ACHN (cell line): ENCODE measurements at regions not wholly inside any gene's neighbourhood (a gene's known extent, or its start where the extent isn't known, plus 50 kb on each side); places are given as distances from the start of the nearest gene placed in this dataset.

Source experiments
- DNase-seq: peaks from one replicate; pipeline ENCODE4 v3.0.0-alpha.2; 2015
- in situ Hi-C: cut with HindIII; loops from 2 replicates; pipeline ENCODE4 v1.10.0; 2017; ENCODE audit warnings: low sequenced_read_pairs, low pct_ligation_motif_present, low pct_unique_long_range_greater_than_20kb

DNA sequence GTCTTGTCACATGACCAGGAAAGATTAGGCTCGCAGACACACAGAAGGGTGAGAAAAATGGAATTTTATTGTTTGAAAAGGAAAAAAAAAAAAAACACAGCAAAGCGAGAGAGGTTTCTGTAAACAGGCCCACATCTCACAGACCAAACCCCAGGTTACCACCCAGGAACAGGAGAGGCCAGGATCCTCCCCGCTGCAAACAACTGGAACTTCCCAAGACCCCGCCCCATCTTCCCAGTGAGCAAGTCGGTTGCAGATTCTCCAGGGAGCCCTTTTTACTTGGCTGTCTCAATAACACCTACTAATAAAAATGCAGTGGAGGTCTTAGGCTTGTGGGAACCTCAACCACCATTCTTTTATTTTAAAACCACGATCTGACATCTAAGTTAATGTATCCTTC lies 84.7 kb upstream of the ETS2 start:
- DNase-seq: no peak
- in situ Hi-C loops: no loop called here

DNA sequence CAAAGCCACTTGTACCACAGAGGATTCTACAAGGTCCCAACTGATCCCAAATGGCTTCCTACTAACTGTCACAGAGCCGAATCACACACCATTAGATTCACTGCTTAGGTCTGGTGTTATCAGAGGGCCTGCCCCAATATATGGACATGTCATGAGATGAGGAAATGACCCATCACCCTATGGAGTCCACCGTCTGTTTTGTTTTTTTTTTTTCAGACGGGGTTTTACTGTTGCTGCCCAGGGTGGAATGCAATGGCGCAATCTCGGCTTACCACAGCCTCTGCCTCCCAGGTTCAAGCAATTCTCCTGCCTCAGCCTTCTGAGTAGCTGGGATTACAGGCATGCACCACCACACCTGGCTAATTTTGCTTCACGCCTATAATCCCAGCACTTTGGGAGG lies 83.8 kb upstream of the ETS2 start:
- DNase-seq: no peak
- in situ Hi-C loops: no loop called here

GRCh38 chr21:38725196-38726157 lies 80.3 kb upstream of the ETS2 start:
- in situ Hi-C loops: no loop called here
- no peak for DNase-seq

GRCh38 chr21:38726482-38726881 lies 79.2 kb upstream of the ETS2 start:
- in situ Hi-C loops: no loop called here
- DNase-seq: no peak

DNA sequence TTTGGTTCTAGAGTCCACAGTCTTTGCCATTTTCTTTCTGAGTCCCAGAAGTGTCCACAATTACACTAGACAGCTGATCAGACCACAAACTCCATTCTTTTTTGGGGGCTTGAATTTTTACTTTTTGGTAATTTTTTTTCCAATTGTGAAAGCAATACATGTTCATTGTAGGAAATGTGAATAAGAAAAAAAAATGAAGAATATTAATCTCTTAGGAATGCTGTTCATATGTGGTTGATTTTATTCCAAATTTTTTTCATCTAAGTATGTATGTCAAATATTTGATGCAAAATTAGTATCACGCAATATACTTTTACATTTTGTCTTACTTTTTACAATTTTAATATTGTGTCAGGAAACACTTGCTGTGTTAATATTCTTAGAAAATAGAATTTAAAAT lies 76.4 kb upstream of the ETS2 start:
- in situ Hi-C loops: no loop called here

GRCh38 chr21:38729754-38730379 lies 75.9 kb upstream of the ETS2 start:
- DNase-seq: no peak
- in situ Hi-C loops: no loop called here

More for the DNA sequence above, 76.4 kb upstream of the ETS2 start:
- no peak for DNase-seq

GRCh38 chr21:38733972-38734546 lies 71.7 kb upstream of the ETS2 start:
- peak; percentile 63 for DNase-seq
- in situ Hi-C loops: no loop called here

DNA sequence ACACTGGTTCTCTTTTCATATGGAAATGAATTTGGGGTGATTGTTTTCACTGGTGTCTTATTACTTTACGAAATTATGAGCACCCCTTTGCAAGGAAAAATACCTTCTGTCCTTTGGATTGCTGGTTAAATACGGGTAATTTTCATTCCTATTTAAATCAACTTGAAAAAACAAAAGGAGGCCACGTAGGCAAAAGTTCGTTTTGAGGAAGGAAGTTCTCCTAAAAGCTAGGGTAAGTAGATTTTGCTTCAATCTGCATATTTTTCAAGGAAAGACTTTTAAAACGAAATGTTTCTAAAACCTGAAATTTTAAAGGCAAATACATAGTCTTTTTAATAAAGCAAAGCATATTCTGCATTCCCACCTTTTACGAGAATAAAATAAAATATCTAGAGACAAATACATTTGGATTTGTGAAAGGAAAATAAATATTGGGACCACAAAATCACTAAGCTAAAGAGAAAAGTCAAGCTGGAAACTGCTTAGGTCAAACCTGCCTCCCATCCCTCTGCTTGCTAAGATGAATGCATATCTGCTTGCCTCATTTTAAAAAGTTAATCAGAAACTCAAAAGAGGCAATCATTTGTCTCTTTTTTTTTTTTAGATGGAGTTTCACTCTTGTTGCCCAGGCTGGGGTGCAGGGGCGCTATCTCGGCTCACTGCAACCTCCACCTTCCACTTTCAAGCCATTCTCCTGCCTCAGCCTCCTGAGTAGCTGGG lies 70.9 kb upstream of the ETS2 start:
- no peak for DNase-seq
- in situ Hi-C loops: no loop called here

- in situ Hi-C loops: no loop called here
Observed at GRCh38 chr21:38735626-38736206, 70.0 kb upstream of the ETS2 start.

GRCh38 chr21:38740090-38740489 lies 65.6 kb upstream of the ETS2 start:
- DNase-seq: no peak
- in situ Hi-C loops: no loop called here

More at GRCh38 chr21:38735626-38736206, 70.0 kb upstream of the ETS2 start:
- no peak for DNase-seq

DNA sequence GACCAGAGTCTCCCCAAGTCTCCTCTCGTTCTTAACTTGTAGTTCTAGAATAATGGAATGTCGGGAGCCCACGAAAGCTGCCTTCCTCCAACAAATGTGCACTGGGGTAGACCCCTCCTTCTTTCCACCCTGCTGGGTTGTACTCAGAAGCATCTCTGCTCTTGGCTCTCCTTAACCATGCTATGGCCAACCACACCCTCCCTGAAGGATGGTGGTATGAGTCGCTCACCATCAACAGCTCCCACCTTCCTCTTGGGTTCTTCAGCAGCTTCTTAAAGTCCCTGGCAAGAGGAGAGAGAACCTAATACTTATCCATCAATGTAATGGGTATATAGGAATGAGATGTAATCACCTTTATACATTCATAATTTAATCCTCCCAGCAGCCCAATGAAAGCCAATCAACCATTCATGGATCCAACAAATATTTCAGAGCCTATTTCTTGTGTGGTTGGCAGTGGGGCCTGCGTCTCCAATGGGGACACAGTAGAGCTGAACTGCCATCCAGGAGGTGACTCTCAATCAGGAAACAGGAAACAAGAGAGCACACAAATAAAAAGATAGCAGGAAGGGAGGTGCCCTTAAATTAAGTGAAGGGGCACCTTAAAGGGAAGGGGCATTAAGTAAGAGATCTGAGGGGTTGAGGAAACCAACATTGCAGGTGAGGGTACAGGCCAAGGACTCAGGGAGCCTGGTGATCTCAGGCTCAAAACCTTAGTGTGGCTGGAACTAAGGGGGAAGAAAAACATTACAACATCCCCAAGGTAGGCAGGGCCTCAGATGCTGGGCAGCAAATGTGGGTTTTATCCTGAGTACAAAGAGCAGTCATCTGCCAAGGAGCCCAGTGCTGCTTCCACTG lies 64.4 kb upstream of the ETS2 start:
- no peak for DNase-seq

GRCh38 chr21:38741950-38742256 lies 63.8 kb upstream of the ETS2 start:
- DNase-seq: no peak
- in situ Hi-C loops: no loop called here

More for the DNA sequence above, 64.4 kb upstream of the ETS2 start:
- in situ Hi-C loops: no loop called here

DNA sequence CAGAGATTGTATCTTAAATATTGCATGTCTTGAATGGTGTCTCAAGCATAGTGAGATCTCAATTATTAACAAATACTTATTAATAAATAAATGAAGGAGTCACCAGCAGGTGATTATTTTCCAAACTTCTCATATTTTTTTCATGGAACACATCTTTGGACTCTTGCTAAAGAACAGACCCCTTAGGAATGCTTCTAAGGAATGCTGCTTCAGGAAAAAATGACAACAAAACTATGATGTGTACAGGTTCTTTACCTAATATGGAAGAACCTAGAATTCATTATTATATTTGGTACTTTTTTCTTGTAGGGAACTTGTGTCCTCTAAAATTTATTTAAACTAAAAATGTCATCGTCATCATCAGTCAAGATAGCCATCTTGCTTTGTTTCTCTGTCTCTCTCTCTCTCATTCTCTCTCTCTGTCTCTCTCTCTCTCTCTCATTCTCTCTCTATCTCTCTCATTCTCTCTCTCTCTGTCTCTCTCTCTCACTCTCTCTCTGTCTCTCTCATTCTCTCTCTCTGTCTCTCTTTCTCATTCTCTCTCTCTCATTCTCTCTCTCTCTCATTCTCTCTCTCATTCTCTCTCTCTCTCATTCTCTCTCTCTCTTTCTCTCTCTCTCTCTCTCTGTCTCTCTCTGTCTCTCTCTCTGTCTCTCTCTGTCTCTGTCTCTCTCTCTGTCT lies 63.0 kb upstream of the ETS2 start:
- in situ Hi-C loops: no loop called here
- DNase-seq: no peak

DNA sequence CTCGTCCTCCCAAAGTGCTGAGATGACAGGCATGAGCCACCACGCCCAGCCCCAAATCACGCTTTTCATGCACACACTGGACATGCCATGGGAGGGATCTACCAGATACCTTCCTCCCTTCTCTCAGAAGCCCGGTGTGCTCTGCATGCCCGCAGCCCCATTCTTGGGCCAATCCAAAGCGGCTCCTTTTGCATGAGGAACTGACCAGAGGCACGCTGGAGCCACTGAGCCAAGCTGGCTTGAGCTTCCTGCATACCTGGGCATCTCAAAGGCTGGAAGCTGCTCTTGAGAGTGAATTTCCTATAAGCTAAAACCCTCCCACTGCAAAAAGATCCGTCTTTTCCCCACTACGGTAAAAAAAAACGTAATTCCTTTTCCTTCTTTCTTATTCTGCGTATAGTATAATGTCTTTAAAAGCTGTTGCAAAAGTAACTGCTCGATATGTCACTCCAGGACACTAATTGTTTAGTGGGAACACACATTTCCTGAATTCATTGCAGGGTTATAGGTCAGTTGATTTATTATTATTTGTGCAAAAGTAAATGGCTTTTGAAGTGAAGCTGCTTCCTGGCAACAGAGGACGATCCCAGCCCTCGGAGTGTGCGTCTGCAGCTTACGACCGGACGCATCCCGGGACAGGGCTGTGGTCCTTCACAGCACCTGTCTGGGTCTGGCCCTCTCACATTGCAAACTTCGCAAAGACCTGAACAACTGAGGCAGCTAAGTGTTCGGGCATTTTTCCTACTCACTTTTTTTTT lies 61.8 kb upstream of the ETS2 start:
- in situ Hi-C loops: no loop called here
- no peak for DNase-seq

GRCh38 chr21:38744861-38745260 lies 60.9 kb upstream of the ETS2 start:
- no peak for DNase-seq
- in situ Hi-C loops: no loop called here

GRCh38 chr21:38747810-38748209 lies 57.9 kb upstream of the ETS2 start:
- in situ Hi-C loops: no loop called here
- no peak for DNase-seq
